GM12878 (cell line): ENCODE measurements at regions not wholly inside any gene's neighbourhood (a gene's known extent, or its start where the extent isn't known, plus 50 kb on each side); places are given as distances from the start of the nearest gene placed in this dataset.

Source experiments
- ATAC-seq: fragments of 200-7000 bp; cut with Tn5 transposase; 3 replicates; pipeline ENCODE4 v1.9.1; 2020; ENCODE audit warnings: mild to moderate bottlenecking, moderate library complexity
- BruUV-seq: library from RNA; stranded (reverse); fragments of 400-500 nt; replicated peaks from 2 replicates; lab custom pipeline; 2021; lab: Mats Ljungman, UMichigan
- CTCF ChIA-PET: fragments of 300-600 bp; sonication (Branson Sonifier 250); formaldehyde crosslinking; extraction: SDS; loops from one replicate; lab custom pipeline; 2021; ENCODE audit warnings: inconsistent platforms; lab: Yijun Ruan, JAX
- POLR2A ChIA-PET: fragments of 350-600 bp; formaldehyde crosslinking; extraction: SDS; loops from one replicate; lab custom pipeline; 2021; ENCODE audit warnings: inconsistent platforms; lab: Charles Lee
- RAD21 ChIA-PET: fragments of 300-600 bp; sonication (Branson Sonifier 250); formaldehyde crosslinking; loops from one replicate; lab custom pipeline; 2023; ENCODE audit warnings: antibody characterized with exemption; ENCODE audit not compliant: unreplicated experiment; lab: Charles Lee
- SMC1A ChIA-PET: fragments of 300-600 bp; sonication (Branson Sonifier 250); formaldehyde crosslinking; loops from one replicate; lab custom pipeline; 2023; ENCODE audit not compliant: unreplicated experiment, uncharacterized antibody; lab: Charles Lee
- DNase-seq: peaks from one replicate; pipeline ENCODE4 v3.0.0-alpha.2; 2011; ENCODE audit warnings: low read depth, low spot score
- FAIRE-seq: peaks from 3 replicates; lab custom pipeline; 2011; peaks lifted over from hg19 to GRCh38; lab: Jason Lieb, UNC
- H2AFZ ChIP-seq: 2 replicates; pipeline ENCODE4 v1.6.0; 2011; ENCODE audit warnings: low read depth, low read length, control low read depth; ENCODE audit not compliant: control insufficient read depth
- H3K27ac ChIP-seq: 2 replicates; pipeline ENCODE4 v1.5.1; 2011; ENCODE audit warnings: control low read depth; ENCODE audit not compliant: control insufficient read depth, insufficient read depth
- H3K27me3 ChIP-seq, 2 experiments: replicated peaks in 1 of 2; 2 replicates each; pipeline versions ENCODE4 v1.6.0 to v1.6.1; 2011; ENCODE audit warnings: low read length in 1 of 2; ENCODE audit not compliant: control insufficient read depth in 2 of 2, insufficient read depth in 2 of 2
- H3K36me3 ChIP-seq, 2 experiments: 2 replicates each; pipeline ENCODE4 v1.5.1; 2011; ENCODE audit warnings: low read length in 1 of 2; ENCODE audit not compliant: control insufficient read depth in 2 of 2, insufficient read depth in 2 of 2
- H3K4me1 ChIP-seq: 2 replicates; pipeline ENCODE4 v1.6.1; 2011; ENCODE audit warnings: mild to moderate bottlenecking, low read length, moderate library complexity, mixed read lengths; ENCODE audit not compliant: control insufficient read depth, insufficient read depth
- H3K4me2 ChIP-seq: 2 replicates; pipeline ENCODE4 v1.6.0; 2011; ENCODE audit warnings: control low read depth; ENCODE audit not compliant: control insufficient read depth, insufficient read depth
- H3K4me3 ChIP-seq: fragments of 200-600 bp; sonication (generic); 2 replicates; pipeline ENCODE4 v1.5.1; 2016
- H3K79me2 ChIP-seq: 2 replicates; pipeline ENCODE4 v1.6.0; 2011; ENCODE audit warnings: low read length; ENCODE audit not compliant: control insufficient read depth, insufficient read depth
- H3K9ac ChIP-seq: 2 replicates; pipeline ENCODE4 v1.8.0; 2011; ENCODE audit warnings: low read length, control low read depth, mixed read lengths; ENCODE audit not compliant: control insufficient read depth, insufficient read depth
- H3K9me3 ChIP-seq: replicated peaks from 3 replicates; pipeline ENCODE4 v1.5.1; 2011; ENCODE audit warnings: mild to moderate bottlenecking, low read length; ENCODE audit not compliant: control insufficient read depth, insufficient read depth
- H4K20me1 ChIP-seq: 2 replicates; pipeline ENCODE4 v1.6.0; 2011; ENCODE audit not compliant: control insufficient read depth, insufficient read depth
- DPF2 ChIP-seq: fragments of 450-650 bp; IDR thresholded peaks from 2 replicates; pipeline ENCODE4 v1.6.1; 2017; ENCODE audit warnings: mild to moderate bottlenecking
- EP300 ChIP-seq, 2 experiments: fragments of 150-350 bp in 1 of 2; IDR thresholded peaks; 2 replicates each; pipeline ENCODE4 v1.6.1; 2011 to 2012; ENCODE audit warnings: low read depth in 2 of 2, low read length in 2 of 2, borderline replicate concordance in 1 of 2, improper control_type of control experiment in 1 of 2, inconsistent platforms in 1 of 2; ENCODE audit not compliant: control insufficient read depth in 1 of 2
- FOXK2 ChIP-seq: fragments of 450-650 bp; IDR thresholded peaks from 2 replicates; pipeline ENCODE4 v1.6.1; 2017; ENCODE audit warnings: mild to moderate bottlenecking, moderate library complexity
- HCFC1 ChIP-seq: fragments of 150-350 bp; IDR thresholded peaks from 2 replicates; pipeline ENCODE4 v1.6.1; 2014; ENCODE audit warnings: low read length
- KAT2A ChIP-seq: conservative IDR thresholded peaks from 2 replicates; pipeline ENCODE4 v1.6.1; 2011; ENCODE audit warnings: low read depth, low read length; ENCODE audit not compliant: control insufficient read depth
- LARP7 ChIP-seq: fragments of 450-650 bp; IDR thresholded peaks from 2 replicates; pipeline ENCODE4 v1.6.1; 2017; ENCODE audit warnings: mild to moderate bottlenecking
- MYB ChIP-seq: fragments of 150-350 bp; IDR thresholded peaks from 2 replicates; pipeline ENCODE4 v1.6.1; 2014; ENCODE audit warnings: mild to moderate bottlenecking, low read depth, low read length, borderline replicate concordance
- NR2C2 ChIP-seq: IDR thresholded peaks from 2 replicates; pipeline ENCODE4 v1.6.1; 2011; ENCODE audit warnings: borderline replicate concordance, low read depth; ENCODE audit not compliant: control insufficient read depth, insufficient read length
- POLR2AphosphoS2 ChIP-seq: IDR thresholded peaks from 2 replicates; pipeline ENCODE4 v1.6.1; 2011; ENCODE audit warnings: low read depth, mild to moderate bottlenecking, low read length, improper control_type of control experiment, moderate library complexity
- SMC3 ChIP-seq: IDR thresholded peaks from 2 replicates; pipeline ENCODE4 v1.6.1; 2011; ENCODE audit warnings: low read length, improper control_type of control experiment, borderline replicate concordance
- ZNF274 ChIP-seq: IDR thresholded peaks from one replicate; pipeline ENCODE4 v1.8.0; 2011; ENCODE audit not compliant: insufficient read length, insufficient read depth
- WGBS: methylation state at CpG from one replicate; pipeline ENCODE4 v1.1.6; 2016; ENCODE audit warnings: low lambda C conversion rate; ENCODE audit not compliant: insufficient replicate concordance, insufficient coverage; ENCODE audit errors: missing lambda C conversion rate; 5-methylcytosine and 5-hydroxymethylcytosine counted together
- in situ Hi-C: fragments of 300-500 bp; cut with MboI; formaldehyde crosslinking; loops from 9 replicates; pipeline ENCODE4 v1.14.3; 2018; ENCODE audit warnings: mixed read lengths
- intact Hi-C: fragments of 100-400 bp; cut with micrococcal nuclease; formaldehyde crosslinking; loops from one replicate; pipeline ENCODE4 v1.14.2; 2022; ENCODE audit not compliant: unreplicated experiment
- TF ChIP-seq, protein P1 (sequence below): fragments of 450-650 bp; IDR thresholded peaks from 2 replicates; pipeline ENCODE4 v1.6.1; 2016; ENCODE audit warnings: mild to moderate bottlenecking

DNA sequence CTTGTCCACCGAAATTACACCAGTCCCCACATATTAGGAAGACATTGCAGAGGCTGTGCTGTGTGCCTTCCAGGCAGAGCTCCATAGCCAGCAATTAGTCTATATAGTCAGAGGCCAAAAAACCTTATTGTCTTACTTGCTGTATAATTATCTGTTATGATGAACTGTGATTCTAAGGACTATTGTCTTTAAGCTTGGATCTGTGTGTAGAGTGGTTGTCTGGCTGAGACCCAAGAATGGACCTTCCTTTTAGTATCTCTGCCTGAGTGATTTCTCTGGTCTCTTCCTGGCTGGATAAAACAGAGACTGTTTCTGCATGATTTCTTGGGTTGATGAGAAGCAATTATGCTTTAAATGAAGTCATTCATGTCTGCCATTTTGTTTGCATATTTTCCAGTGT, 465.3 kb downstream of the PRKD1 start:
- POLR2A ChIA-PET: interaction anchor here (0.5 kb wide), 1 partner anchor 38 kb away, joined by 3 read pairs; no protein-coding TSS in a partner anchor
- Histone ChIP-seq H4K20me1 (no peaks in the 10 kb centered on the region), H2AFZ (no peak overlapping the region), H3K9ac (no peak overlapping the region), H3K4me2 (no peak overlapping the region), H3K36me3 (no peaks in the 10 kb centered on the region), H3K4me1 (no peaks in the 10 kb centered on the region), H3K27ac (no peak overlapping the region), H3K4me3 (no peak overlapping the region), H3K79me2 (no peaks in the 10 kb centered on the region), H3K9me3 (no peaks in the 10 kb centered on the region), H3K27me3 (no peaks in the 10 kb centered on the region)
- TF ChIP-seq KAT2A: no peak
- no peak for TF ChIP-seq HCFC1
- TF ChIP-seq EP300 (IDR thresholded peaks at IDR 0.05; ENCODE audit: borderline replicate concordance in 1 of 2, control insufficient read depth in 1 of 2, low read depth in 2 of 2, low read length in 2 of 2): no peak
- no peak for TF ChIP-seq DPF2
- no peak for TF ChIP-seq FOXK2
- TF ChIP-seq NR2C2: no peak
- TF ChIP-seq, protein P1, sequence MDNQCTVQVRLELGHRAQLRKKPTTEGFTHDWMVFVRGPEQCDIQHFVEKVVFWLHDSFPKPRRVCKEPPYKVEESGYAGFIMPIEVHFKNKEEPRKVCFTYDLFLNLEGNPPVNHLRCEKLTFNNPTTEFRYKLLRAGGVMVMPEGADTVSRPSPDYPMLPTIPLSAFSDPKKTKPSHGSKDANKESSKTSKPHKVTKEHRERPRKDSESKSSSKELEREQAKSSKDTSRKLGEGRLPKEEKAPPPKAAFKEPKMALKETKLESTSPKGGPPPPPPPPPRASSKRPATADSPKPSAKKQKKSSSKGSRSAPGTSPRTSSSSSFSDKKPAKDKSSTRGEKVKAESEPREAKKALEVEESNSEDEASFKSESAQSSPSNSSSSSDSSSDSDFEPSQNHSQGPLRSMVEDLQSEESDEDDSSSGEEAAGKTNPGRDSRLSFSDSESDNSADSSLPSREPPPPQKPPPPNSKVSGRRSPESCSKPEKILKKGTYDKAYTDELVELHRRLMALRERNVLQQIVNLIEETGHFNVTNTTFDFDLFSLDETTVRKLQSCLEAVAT: no peak
- no peak for TF ChIP-seq MYB
- TF ChIP-seq SMC3: no peak
- TF ChIP-seq POLR2AphosphoS2: no peak
- TF ChIP-seq LARP7: no peak
- TF ChIP-seq ZNF274: no peak
- intact Hi-C loops (no loop called here), in situ Hi-C loops (no loop called here)
- SMC1A ChIA-PET: no interaction called here
- no TSS peak for BruUV-seq
- CTCF ChIA-PET: no interaction called here
- RAD21 ChIA-PET: no interaction called here
- DNase-seq: no peak
- ATAC-seq: no peak
- 0% methylated on average over 1 of the region's 1 CpG for WGBS
- no peak for FAIRE-seq
